ELR (cell line): ENCODE measurements at regions not wholly inside any gene's neighbourhood (a gene's known extent, or its start where the extent isn't known, plus 50 kb on each side); places are given as distances from the start of the nearest gene placed in this dataset.

Source experiments
- DNase-seq: peaks from one replicate; pipeline ENCODE4 v3.0.0-alpha.2; 2015; ENCODE audit warnings: low read depth

DNA sequence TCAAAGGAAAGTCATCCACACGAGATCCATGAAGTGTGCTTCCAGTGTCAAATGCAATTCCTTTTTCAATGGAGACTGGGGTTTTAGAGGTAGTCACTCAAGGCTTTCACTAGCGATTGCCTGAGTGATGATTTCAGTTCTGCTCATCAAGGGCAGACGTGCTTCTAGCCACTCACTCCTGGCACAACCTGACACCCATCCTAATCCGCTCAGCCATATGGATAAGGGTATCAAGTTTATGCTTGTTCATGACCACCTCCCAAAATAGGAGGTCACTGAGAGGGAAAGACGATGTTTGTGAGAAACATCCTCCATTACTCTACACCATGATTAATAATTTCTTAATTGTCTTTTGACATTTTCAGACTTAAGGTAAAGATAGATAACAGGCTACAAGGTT lies 91.3 kb upstream of the HEY2 start:
- no peak for DNase-seq

DNA sequence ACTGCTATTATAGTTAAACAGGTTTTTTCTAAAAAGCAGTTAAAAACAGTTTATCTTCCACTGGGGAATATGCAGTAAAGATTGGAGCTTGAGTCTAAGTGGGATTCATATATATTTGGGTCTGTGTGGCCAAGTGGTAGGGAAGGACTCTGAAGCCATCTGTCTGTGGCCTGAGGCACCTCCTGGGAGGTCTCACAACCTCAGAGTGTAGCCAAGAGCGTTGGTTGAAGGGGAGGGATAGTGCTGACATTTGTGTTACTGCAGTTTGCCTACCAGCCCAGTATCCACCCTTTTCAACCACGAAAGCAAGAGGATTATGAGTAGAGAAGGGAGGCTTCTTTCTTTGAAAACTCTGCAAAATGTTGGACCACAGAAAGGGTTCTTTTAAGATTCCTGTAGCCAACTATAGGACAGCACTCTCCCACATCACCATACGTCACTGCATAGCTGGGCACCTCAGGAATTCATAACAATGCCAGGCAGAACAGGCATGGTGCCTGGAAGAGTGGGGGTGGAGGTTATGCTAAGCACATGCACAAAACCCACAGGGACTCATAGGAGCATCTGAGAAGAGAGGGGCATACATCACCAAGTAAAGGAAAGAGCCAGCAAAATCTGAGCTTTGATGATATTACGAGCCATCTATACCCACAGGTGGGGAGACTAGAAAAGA lies 90.5 kb upstream of the HEY2 start:
- DNase-seq = no peak

DNA sequence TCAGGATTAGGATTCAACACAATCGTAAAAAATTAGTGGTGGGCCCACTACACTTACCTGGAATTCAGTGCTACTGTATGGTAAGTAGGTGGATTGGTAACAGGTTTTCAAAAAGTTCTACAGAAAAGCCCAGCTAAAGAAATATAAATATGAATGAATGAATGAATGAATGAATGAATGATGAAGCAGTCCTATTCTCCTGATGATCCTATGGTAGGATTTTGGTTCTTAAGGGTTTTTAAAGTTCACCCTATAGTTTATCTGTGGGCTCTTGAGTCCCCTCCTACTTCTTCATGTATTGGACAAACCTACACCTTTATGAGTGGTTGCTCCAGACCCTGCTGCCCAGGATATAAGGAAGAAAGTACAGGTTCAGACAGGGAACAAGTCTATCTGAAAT lies 89.5 kb upstream of the HEY2 start:
- no peak for DNase-seq

DNA sequence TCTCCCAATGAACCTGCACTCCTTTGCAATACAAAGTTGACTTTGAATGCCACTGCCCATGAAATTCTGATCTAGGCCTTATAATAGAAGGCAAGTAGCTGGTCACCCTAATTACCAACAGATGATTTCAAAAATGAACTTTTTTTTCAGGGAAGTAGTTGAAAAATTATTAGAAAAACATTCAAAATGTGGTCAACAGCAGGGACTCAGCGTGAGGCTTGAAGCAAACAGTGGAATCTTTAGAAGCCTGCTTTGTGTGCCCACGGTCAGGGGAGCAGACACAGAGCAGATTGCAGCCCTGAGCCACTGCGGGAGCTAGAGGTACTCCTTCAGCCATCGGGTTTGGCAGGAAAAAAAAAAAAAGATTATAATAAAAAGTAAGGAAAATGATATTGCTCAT lies 87.1 kb upstream of the HEY2 start:
- DNase-seq = no peak

DNA sequence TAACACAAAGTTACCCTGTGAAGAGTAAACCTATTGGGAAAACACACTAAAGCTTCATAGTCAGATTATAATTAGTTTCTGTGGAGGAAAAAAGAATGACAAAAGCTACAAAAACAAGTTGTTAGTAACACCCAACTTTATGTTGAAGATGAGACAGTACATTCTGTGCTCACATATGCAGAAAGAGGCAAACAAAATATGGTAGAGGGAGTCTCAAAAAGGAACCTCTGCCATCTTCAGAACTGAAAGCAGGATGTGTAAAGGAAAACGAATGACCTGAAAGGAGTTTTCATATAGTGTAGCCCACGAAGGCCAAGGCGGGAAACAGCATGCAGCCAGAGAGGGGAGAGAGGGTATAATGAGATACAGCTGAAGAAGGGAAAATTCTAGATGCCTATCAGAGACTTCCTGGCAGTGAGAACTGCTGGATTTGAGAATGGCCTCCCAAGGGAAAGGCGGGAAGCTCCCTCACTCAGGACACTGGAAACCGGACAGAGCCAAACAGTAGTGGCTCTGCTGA lies 84.1 kb upstream of the HEY2 start:
- DNase-seq = no peak

DNA sequence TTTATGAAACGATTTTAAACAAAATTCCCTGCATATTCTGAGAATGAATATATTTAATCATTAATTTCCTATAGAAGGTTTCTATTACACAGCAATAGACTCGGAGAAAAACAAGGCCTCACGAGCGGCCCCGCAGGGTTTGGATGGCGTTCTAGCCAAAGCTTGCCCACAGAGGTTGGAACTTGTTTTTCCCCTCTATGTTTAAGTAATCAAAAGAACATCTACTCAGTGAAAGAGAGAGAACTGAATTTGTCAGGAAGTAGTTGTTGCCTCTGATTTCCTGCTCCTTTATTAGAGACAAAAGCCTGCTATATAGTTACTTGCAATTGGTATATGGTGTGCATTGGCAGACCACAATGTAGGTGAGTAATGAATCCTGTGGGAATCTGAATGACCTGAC lies 82.1 kb upstream of the HEY2 start:
- DNase-seq = no peak

DNA sequence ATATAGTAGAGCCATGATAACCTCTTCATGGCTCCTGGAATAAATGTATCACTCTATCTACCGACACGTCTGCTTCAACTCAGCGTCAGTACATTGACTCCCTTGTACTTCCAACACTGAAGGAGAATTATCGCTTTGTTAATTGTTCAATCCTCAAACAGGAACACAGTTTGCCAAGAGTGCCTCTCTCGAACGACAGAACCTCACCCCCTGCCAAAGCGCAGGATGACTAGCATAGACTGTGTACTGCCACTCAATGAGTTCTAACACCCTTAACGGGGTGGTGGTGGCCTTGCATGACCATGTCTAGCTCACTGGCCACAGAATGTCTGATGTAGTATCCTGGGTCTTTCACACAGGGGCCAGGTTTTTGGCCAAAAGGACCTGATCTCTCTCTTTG lies 81.4 kb upstream of the HEY2 start:
- DNase-seq = no peak

DNA sequence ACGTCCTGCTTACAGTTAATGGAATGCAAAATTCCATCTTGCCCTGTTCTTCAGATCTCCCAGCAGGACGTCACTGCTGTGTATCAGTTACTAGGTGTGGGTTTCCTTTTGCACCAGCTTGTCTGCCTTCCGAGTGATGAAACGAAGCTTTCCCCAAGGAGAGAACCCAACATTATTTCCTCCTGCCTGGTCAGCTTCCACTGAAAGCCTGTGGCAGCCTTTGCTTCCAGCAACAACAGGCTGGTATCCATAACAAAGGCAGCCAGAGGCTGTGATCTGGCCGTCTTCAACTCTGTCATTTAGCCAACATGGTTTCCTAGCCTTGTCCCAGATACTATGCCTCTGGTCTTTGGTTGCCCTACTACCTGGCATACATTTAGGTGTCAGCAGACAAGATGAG lies 78.9 kb upstream of the HEY2 start:
- DNase-seq = no peak

DNA sequence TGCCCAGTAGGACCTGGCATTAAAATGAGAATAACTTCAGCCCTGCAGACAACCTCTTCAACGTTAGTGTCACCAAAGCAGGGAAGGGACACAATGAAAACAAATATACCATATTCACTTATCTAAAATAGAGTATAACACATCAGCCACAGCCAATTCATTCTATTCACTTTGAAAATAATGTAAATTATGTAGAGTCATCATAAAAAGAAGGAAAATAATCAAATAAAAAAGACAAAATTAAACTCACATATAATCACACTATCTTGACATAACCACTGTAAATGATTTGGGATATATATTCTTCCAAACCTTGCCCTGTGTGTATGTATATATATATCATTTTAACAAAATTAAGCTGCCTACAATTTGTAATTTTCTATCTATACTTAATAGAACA lies 78.1 kb upstream of the HEY2 start:
- DNase-seq = no peak

DNA sequence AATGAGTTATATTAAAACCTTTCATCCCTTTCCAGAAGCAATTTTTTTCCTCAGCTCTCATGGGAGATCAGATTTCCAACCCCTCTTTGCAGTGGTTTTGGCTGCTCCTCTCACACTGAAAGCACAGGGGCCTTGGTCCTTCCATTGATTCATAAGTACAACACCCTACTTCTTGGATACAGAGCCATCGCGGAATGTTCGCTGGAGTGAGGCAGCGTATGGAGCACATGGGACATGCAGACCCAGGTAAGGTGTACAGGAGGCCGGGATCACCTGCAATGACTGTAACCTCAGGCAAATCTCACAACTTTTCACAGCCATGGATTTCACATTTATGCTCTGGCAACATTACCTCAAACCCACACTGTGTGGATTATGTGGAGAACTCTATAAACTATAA lies 75.2 kb upstream of the HEY2 start:
- no peak for DNase-seq

DNA sequence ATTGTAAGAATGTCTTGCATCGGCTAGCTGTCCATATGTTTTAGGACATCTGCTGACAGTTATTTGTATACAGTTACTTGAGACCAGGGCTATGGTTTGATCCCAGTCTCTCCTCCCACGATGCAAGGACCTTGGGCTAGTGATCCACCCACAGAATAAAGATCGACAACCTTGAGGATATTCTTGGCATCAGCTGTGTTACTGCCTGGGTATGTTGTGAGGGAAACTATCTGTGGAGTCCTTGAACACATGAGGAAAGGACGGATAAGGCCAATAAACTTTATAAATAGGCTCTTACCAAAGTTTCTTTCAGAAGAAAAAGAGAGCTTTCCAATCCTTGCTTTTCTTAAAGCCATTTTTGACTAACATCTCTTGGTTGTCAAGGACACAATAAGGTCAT lies 70.8 kb upstream of the HEY2 start:
- DNase-seq = no peak

DNA sequence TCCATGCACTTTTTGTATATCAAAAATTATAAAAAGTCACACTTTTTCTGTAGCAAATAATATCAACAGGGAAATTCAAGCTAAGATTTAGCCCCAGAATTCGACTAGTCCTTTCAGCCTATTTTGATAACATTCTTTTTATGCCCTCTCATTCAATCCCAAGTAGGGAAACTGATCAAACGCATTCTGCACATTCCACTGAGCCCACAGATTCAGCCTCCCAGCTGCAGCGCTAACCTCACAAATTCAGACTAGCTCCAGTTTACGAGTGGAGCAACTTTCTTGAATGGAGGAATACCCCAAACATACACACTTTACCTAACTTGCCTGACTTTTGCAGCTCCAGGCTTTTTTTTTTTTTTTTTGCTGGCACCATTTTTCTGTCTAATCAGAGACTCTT lies 70.3 kb upstream of the HEY2 start:
- no peak for DNase-seq

DNA sequence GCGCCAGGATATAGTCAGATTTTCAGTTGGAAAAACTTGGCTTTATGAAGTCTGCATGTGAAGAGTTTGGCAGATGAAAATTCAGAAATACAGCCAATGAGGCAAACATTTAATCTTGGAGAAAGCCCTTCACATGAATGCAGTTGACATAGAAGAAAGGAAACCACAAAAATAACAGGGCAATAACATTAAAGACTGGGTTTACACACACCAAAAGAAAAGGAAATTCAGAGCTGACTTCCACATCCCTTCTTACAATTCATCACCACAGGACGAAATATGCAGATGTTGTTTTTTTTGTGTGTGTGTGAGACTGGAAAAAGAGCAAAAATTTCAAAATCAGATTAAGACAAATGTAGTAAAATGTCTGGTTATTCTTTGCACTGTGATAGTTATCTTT lies 69.8 kb upstream of the HEY2 start:
- no peak for DNase-seq

DNA sequence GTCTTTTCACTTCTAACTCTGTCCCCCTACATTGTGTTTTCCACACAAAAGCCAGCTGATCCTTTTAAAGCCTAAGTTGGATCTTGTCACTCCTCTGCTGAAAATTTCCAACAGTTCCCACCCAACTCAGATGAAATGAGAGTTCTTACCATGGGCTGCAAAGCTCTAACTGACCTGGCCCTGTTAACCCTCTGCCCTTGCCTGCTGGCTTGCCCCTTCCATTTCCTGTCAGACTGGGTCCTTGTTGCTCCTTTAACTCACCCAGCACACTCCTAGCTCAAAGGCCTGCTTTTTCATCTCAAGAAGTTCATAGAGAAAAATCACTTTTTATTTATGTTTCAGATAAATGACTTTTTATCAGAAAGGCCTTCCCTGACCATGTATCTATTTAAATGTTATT lies 66.5 kb upstream of the HEY2 start:
- no peak for DNase-seq

DNA sequence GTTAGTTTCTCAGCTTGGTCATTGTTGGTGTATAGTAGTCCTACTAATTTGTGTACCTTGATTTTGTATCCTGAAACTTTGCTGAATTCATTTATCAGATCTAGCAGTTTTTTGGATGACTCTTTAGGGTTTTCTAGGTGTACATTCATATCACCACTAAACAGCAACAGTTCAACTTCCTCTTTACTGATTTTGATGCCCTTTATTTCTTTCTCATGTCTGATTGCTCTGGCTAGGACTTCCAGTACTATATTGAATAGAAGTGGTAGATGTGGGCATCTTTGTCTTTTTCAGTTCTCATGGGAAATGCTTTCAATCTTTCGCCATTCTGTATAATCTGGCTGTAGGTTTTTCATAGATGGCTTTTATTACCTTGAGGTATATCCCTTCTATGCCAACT lies 61.3 kb upstream of the HEY2 start:
- DNase-seq = no peak

DNA sequence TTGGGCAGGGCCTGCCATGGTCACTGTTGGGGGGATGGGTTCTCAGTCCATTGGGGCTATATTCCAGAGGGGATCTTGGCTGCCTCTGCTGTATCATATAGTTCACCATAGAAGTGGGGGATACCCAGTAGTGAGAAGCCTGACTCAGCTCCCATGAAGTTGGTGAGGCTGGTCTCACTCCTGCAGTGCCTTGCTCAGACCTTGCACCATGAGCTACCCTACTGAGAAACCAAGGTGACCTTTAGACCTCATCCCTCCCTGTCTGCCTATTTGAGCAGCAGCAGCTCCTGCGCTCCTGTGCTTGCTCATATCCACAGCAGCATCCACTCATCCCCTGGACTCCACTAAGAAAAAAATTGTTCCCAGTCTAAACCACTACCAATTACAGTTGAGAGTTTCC lies 56.0 kb upstream of the HEY2 start:
- DNase-seq = no peak

DNA sequence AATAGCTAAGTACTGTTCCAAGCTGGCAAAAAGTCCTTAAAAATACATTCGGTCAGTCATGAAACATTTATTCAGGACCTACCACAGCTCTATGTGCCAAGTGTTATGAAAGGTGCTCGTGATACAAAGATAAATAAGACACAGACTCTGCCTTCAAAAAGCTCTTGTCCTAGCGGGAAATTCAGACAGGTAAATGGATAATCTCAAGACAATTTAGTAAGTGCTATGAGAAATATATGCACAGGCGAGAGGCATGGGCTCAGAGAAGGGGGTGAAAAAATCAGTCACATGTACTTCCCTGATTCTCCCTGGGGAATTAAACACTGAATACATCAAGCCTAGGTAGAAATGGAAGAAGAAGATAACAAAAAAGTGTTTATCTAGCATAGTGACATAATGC lies 49.8 kb upstream of the HEY2 start:
- no peak for DNase-seq
